K562 (cell line): ENCODE measurements at regions not wholly inside any gene's neighbourhood (a gene's known extent, or its start where the extent isn't known, plus 50 kb on each side); places are given as distances from the start of the nearest gene placed in this dataset.

Source experiments
- ATAC-seq: fragments of 200-7000 bp; cut with Tn5 transposase; 3 replicates; pipeline ENCODE4 v1.9.1; 2020; ENCODE audit warnings: moderate library complexity
- BruUV-seq: library from RNA; stranded (reverse); fragments of 400-500 nt; replicated peaks from 2 replicates; lab custom pipeline; 2021; lab: Mats Ljungman, UMichigan
- CTCF ChIA-PET: fragments of 300-600 bp; formaldehyde crosslinking; extraction: SDS; loops from one replicate; lab custom pipeline; 2021; ENCODE audit warnings: low intra/inter-chr PET ratio; lab: Yijun Ruan, JAX
- POLR2A ChIA-PET: fragments of 300-600, 350-650 bp; sonication (Branson Sonifier 250); formaldehyde crosslinking; extraction: SDS; loops from one replicate; lab custom pipeline; 2021; ENCODE audit warnings: antibody characterized with exemption, inconsistent platforms; lab: Yijun Ruan, JAX
- DNase-seq, 4 experiments: peaks; one replicate each; pipeline versions ENCODE4 v3.0.0 to v3.0.0-alpha.2; 2011 to 2018; ENCODE audit warnings: low spot score in 3 of 4, mixed read lengths in 3 of 4; ENCODE audit errors: extremely low read depth in 1 of 4
- FAIRE-seq: peaks from 2 replicates; lab custom pipeline; 2011; peaks lifted over from hg19 to GRCh38; lab: Jason Lieb, UNC
- H2AFZ ChIP-seq: 2 replicates; pipeline ENCODE4 v1.6.0; 2011; ENCODE audit warnings: low read depth, low read length, control low read depth, inconsistent platforms
- H3K27ac ChIP-seq: fragments of 200-600 bp; 3 replicates; pipeline ENCODE4 v1.8.0; 2011; ENCODE audit warnings: low read depth, mild to moderate bottlenecking, control low read depth, inconsistent platforms, low read length, moderate library complexity, mixed read lengths; ENCODE audit errors: extremely low read depth
- H3K27me3 ChIP-seq, 2 experiments: fragments of 300-600 bp in 1 of 2; 2 replicates in 1 of 2; 3 replicates in 1 of 2; pipeline versions ENCODE4 v1.6.0 to v1.8.0; 2011; ENCODE audit warnings: inconsistent platforms in 2 of 2, low read length in 2 of 2, mild to moderate bottlenecking in 1 of 2, mixed read lengths in 1 of 2, moderate library complexity in 1 of 2; ENCODE audit not compliant: control insufficient read depth in 2 of 2, insufficient read depth in 2 of 2
- H3K36me3 ChIP-seq: fragments of 300-600 bp; 3 replicates; pipeline ENCODE4 v1.8.0; 2011; ENCODE audit warnings: mild to moderate bottlenecking, low read length, inconsistent platforms; ENCODE audit not compliant: control insufficient read depth, insufficient read depth
- H3K4me1 ChIP-seq, 2 experiments: fragments of 200-600 bp in 1 of 2; replicated peaks in 1 of 2; 2 replicates in 1 of 2; 3 replicates in 1 of 2; pipeline versions ENCODE4 v1.5.1 to v1.8.0; 2011; ENCODE audit warnings: inconsistent platforms in 2 of 2, low read length in 2 of 2, mild to moderate bottlenecking in 1 of 2, mixed read lengths in 1 of 2, moderate library complexity in 1 of 2; ENCODE audit not compliant: control insufficient read depth in 2 of 2, insufficient read depth in 2 of 2
- H3K4me2 ChIP-seq: 2 replicates; pipeline ENCODE4 v1.6.1; 2011; ENCODE audit warnings: low read length, control low read depth, inconsistent platforms, mixed read lengths; ENCODE audit not compliant: insufficient read depth
- H3K4me3 ChIP-seq: fragments of 200-600 bp; sonication (generic), shearing (Covaris generic); 2 replicates; pipeline ENCODE4 v1.5.1; 2016; ENCODE audit warnings: control low read depth, inconsistent platforms
- H3K79me2 ChIP-seq: fragments of 200-600 bp; 3 replicates; pipeline ENCODE4 v1.8.0; 2011; ENCODE audit warnings: low read length, inconsistent platforms; ENCODE audit not compliant: control insufficient read depth, insufficient read depth
- H3K9ac ChIP-seq, 2 experiments: 2 replicates each; pipeline versions ENCODE4 v1.6.0 to v1.6.1; 2011; ENCODE audit warnings: low read depth in 2 of 2, low read length in 2 of 2, control low read depth in 1 of 2, inconsistent platforms in 1 of 2, mild to moderate bottlenecking in 1 of 2, mixed read lengths in 1 of 2; ENCODE audit not compliant: insufficient read depth in 1 of 2
- H3K9me1 ChIP-seq: one replicate; pipeline ENCODE4 v1.6.0; 2011; ENCODE audit warnings: inconsistent platforms, mild to moderate bottlenecking, low read length, moderate library complexity; ENCODE audit not compliant: control insufficient read depth, insufficient read depth
- H3K9me3 ChIP-seq: replicated peaks from 2 replicates; pipeline ENCODE4 v1.5.1; 2011; ENCODE audit warnings: low read depth, low read length, inconsistent platforms; ENCODE audit not compliant: control insufficient read depth, insufficient read depth
- H4K20me1 ChIP-seq: replicated peaks from 2 replicates; pipeline ENCODE4 v1.6.1; 2011; ENCODE audit warnings: low read length, inconsistent platforms, mixed read lengths; ENCODE audit not compliant: control insufficient read depth, insufficient read depth
- CCAR2 ChIP-seq: fragments of 200-400 bp; formaldehyde crosslinking; IDR thresholded peaks from 2 replicates; pipeline ENCODE4 v1.6.1; 2017; ENCODE audit warnings: mild to moderate bottlenecking, low read depth, low read length
- COPS2 ChIP-seq: fragments of 450-650 bp; conservative IDR thresholded peaks from 2 replicates; pipeline ENCODE4 v1.6.1; 2016; ENCODE audit warnings: mild to moderate bottlenecking, moderate library complexity
- NFE2 ChIP-seq: IDR thresholded peaks from 2 replicates; pipeline ENCODE4 v1.6.1; 2014; ENCODE audit warnings: antibody characterized with exemption, low read depth
- PML ChIP-seq: IDR thresholded peaks from 2 replicates; pipeline ENCODE4 v1.6.1; 2012; ENCODE audit warnings: low read length, inconsistent platforms
- PPARD ChIP-seq: fragments of 250-450 bp; sonication (Bioruptor Pico); IDR thresholded peaks from 2 replicates; pipeline ENCODE4 v1.8.0; 2022; ENCODE audit warnings: inconsistent platforms, mild to moderate bottlenecking, moderate library complexity
- WGBS: fragments of 100-300 bp; shearing (Covaris generic); methylation state at CpG from one replicate; pipeline ENCODE4 v1.1.6; 2016; ENCODE audit warnings: low coverage, mixed read lengths; ENCODE audit not compliant: insufficient coverage; ENCODE audit errors: missing lambda C conversion rate; 5-methylcytosine and 5-hydroxymethylcytosine counted together
- in situ Hi-C: fragments of 300-500 bp; cut with MboI; formaldehyde crosslinking; loops from 4 replicates; pipeline ENCODE4 v1.15.0; 2018; ENCODE audit warnings: inconsistent platforms, mixed read lengths
- intact Hi-C: fragments of 100-400 bp; cut with micrococcal nuclease; formaldehyde crosslinking; loops from 2 replicates; pipeline ENCODE4 v1.14.2; 2022
- TF ChIP-seq, protein P1 (sequence below): fragments of 250-450 bp; sonication (Bioruptor Pico); IDR thresholded peaks from 2 replicates; pipeline ENCODE4 v1.4.0; 2020
- TF ChIP-seq, protein P2 (sequence below), 2 experiments: IDR thresholded peaks; 2 replicates each; pipeline ENCODE4 v1.6.1; 2012; ENCODE audit warnings: improper control_type of control experiment in 2 of 2, low read depth in 2 of 2, low read length in 2 of 2, borderline replicate concordance in 1 of 2
- TF ChIP-seq, protein P3 (sequence below): fragments of 250-450 bp; sonication (Bioruptor Pico); IDR thresholded peaks from 2 replicates; pipeline ENCODE4 v1.5.1; 2021; ENCODE audit warnings: mild to moderate bottlenecking

DNA sequence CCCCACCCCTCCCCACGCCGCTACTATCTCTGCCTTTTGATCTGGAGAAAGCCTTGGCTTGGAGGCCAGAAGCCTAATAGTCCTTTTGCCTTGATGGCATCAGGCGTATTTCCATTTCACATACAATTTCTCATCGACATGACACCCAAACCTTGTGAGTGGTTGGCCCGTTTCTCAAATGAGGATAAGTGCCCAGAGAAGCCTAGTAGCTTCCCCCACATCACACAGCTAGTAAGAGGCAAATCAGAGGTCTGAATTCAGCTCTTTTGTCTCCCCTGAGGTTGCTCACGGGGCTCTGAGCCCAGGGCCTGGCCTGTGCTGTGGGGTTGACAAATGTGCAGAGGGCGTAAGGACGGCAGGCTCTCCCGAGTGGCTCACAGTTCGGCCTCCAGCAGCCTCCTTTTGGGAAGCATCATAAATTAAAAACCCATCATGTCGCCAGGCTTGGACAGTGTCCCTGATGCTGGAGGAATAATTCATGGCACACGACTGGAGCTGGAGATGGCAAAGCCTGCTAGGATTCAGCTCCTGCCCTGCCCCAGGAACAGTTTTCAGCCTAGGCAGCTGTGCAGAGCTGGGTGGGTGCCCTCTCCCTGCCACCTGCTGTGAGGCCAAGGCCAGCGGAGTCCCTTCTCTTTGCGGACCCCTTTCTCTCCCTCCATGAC, 263.8 kb downstream of the NSG2 start:
- Histone ChIP-seq H3K9me1 (no peaks in the 10 kb centered on the region), H3K36me3 (no peaks in the 10 kb centered on the region), H3K79me2 (no peaks in the 10 kb centered on the region), H3K27me3 (peaks cover 14 to 71% of the 10 kb centered on the region in 2 experiments), H3K9ac (no peak overlapping the region), H3K27ac (no peak overlapping the region), H3K4me1 (peaks cover 0 to 15% of the 10 kb centered on the region in 2 experiments; a peak in 2 of 5 replicates), H3K4me3 (no peak overlapping the region), H2AFZ (no peak overlapping the region), H3K4me2 (no peak overlapping the region), H3K9me3 (no peaks in the 10 kb centered on the region), H4K20me1 (no peaks in the 10 kb centered on the region; the same call in 1 of the 2 replicates)
- CTCF ChIA-PET, result interaction anchor here (0.6 kb wide), 1 partner anchor 793 kb away, joined by 6 read pairs; no protein-coding TSS in a partner anchor
- intact Hi-C loops (no loop called here), in situ Hi-C loops (loop anchor here (25.0 kb wide), 1 partner anchor 1597 kb away; no protein-coding TSS in a partner anchor)
- TF ChIP-seq PPARD, result no peak
- no peak for TF ChIP-seq PML
- no peak for TF ChIP-seq CCAR2
- no peak for TF ChIP-seq COPS2
- WGBS, result under 1% methylated on average over 13 of the region's 14 CpGs
- POLR2A ChIA-PET, result interaction anchor here (0.7 kb wide), 1 partner anchor 16 kb away, joined by 3 read pairs; no protein-coding TSS in a partner anchor
- no peak for ATAC-seq
- DNase-seq, result no peak
- BruUV-seq, result no TSS peak
- FAIRE-seq, result no peak

DNA sequence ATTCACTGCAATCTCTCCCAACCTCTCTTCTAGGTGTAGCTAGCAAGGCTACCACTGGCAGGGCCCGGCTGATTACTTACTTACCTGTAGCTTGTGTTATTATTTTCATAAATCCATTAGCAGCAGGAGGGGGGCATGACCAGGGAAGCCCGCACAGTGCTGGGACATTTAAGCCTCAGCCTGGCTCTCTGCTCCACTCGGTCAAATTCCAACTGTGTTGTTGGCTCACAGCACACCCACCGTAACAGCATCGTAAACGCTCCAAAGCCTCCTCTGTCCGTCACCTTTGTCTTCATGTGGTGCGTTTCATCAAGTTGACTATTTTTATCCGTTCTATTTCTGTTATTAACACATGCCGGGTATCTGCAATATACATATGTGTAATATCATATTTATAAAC, 264.7 kb downstream of the NSG2 start:
- Histone ChIP-seq H2AFZ (no peak overlapping the region), H3K9ac (no peak overlapping the region), H3K27me3 (peaks cover 14 to 80% of the 10 kb centered on the region in 2 experiments), H4K20me1 (no peaks in the 10 kb centered on the region; the same call in 1 of the 2 replicates), H3K36me3 (no peaks in the 10 kb centered on the region), H3K9me3 (no peaks in the 10 kb centered on the region), H3K79me2 (no peaks in the 10 kb centered on the region), H3K9me1 (no peaks in the 10 kb centered on the region), H3K27ac (no peak overlapping the region), H3K4me1 (peaks cover 0 to 15% of the 10 kb centered on the region in 2 experiments; a peak in 2 of 5 replicates), H3K4me2 (no peak overlapping the region), H3K4me3 (no peak overlapping the region)
- POLR2A ChIA-PET, result interaction anchor here (0.6 kb wide), 1 partner anchor 1345 kb away, joined by 3 read pairs; no protein-coding TSS in a partner anchor
- ATAC-seq (no peak), FAIRE-seq (no peak), DNase-seq (no peak)
- 2% methylated on average over 10 of the region's 10 CpGs for WGBS
- CTCF ChIA-PET, result interaction anchor here (0.7 kb wide), 1 partner anchor 1197 kb away, joined by 3 read pairs; no protein-coding TSS in a partner anchor
- in situ Hi-C loops (loop anchor here (10.0 to 25.0 kb wide), 3 partner anchors 265 to 1598 kb away; partner anchors contain the start of genes BOD1 and NSG2), intact Hi-C loops (no loop called here)
- BruUV-seq, result no TSS peak
- TF ChIP-seq, protein P1, sequence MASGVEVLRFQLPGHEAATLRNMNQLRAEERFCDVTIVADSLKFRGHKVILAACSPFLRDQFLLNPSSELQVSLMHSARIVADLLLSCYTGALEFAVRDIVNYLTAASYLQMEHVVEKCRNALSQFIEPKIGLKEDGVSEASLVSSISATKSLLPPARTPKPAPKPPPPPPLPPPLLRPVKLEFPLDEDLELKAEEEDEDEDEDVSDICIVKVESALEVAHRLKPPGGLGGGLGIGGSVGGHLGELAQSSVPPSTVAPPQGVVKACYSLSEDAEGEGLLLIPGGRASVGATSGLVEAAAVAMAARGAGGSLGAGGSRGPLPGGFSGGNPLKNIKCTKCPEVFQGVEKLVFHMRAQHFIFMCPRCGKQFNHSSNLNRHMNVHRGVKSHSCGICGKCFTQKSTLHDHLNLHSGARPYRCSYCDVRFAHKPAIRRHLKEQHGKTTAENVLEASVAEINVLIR (CRISPR knock-in tag), result no peak
- no peak for TF ChIP-seq NFE2
- TF ChIP-seq, protein P2, sequence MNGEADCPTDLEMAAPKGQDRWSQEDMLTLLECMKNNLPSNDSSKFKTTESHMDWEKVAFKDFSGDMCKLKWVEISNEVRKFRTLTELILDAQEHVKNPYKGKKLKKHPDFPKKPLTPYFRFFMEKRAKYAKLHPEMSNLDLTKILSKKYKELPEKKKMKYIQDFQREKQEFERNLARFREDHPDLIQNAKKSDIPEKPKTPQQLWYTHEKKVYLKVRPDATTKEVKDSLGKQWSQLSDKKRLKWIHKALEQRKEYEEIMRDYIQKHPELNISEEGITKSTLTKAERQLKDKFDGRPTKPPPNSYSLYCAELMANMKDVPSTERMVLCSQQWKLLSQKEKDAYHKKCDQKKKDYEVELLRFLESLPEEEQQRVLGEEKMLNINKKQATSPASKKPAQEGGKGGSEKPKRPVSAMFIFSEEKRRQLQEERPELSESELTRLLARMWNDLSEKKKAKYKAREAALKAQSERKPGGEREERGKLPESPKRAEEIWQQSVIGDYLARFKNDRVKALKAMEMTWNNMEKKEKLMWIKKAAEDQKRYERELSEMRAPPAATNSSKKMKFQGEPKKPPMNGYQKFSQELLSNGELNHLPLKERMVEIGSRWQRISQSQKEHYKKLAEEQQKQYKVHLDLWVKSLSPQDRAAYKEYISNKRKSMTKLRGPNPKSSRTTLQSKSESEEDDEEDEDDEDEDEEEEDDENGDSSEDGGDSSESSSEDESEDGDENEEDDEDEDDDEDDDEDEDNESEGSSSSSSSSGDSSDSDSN (IDR thresholded peaks at IDR 0.05; ENCODE audit: borderline replicate concordance in 1 of 2, low read depth in 2 of 2, low read length in 2 of 2), result no peak
- TF ChIP-seq, protein P3, sequence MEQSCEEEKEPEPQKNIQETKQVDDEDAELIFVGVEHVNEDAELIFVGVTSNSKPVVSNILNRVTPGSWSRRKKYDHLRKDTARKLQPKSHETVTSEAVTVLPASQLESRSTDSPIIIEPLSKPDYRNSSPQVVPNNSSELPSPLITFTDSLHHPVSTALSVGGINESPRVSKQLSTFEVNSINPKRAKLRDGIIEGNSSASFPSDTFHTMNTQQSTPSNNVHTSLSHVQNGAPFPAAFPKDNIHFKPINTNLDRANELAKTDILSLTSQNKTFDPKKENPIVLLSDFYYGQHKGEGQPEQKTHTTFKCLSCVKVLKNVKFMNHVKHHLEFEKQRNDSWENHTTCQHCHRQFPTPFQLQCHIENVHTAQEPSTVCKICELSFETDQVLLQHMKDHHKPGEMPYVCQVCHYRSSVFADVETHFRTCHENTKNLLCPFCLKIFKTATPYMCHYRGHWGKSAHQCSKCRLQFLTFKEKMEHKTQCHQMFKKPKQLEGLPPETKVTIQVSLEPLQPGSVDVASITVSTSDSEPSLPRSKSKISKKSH (CRISPR knock-in tag), result no peak
